Testis (tissue), 2 donors: ENCODE measurements at regions not wholly inside any gene's neighbourhood (a gene's known extent, or its start where the extent isn't known, plus 50 kb on each side); places are given as distances from the start of the nearest gene placed in this dataset.

ENCODE experiments used
- CTCF ChIP-seq, 3 experiments: fragments of 450-650 bp in 2 of 3; fragments of 200-600 bp in 1 of 3; sonication (generic) in 1 of 3; IDR thresholded peaks; one replicate each; pipeline ENCODE4 v1.5.1; 2016 to 2019; ENCODE audit warnings: antibody characterized with exemption in 3 of 3, mild to moderate bottlenecking in 2 of 3, moderate library complexity in 1 of 3
- POLR2A ChIP-seq: fragments of 450-650 bp; IDR thresholded peaks from one replicate; pipeline ENCODE4 v1.6.1; 2017; ENCODE audit warnings: antibody characterized with exemption, mild to moderate bottlenecking, moderate library complexity

GRCh38 chr1:234983564-234984238 is 144.9 kb downstream of the TOMM20 start:
- TF ChIP-seq CTCF (IDR thresholded peaks at IDR 0.05) (no peak), POLR2A (no peak)
